Right atrium auricular region (tissue), 2 donors: ENCODE measurements at regions not wholly inside any gene's neighbourhood (a gene's known extent, or its start where the extent isn't known, plus 50 kb on each side); places are given as distances from the start of the nearest gene placed in this dataset.

Source experiments
- DNase-seq: peaks from one replicate; pipeline ENCODE4 v3.0.0-alpha.2; 2019; ENCODE audit warnings: low spot score
- H3K27ac ChIP-seq, 2 donors: fragments of 200-600 bp; sonication (generic); 1 replicate in 1 of 2; 2 replicates in 1 of 2; pipeline ENCODE4 v1.5.1; 2016 to 2019
- H3K27me3 ChIP-seq, 2 donors: fragments of 200-600 bp; sonication (generic); one replicate each; pipeline versions ENCODE4 v1.5.1 to v1.6.0; 2017 to 2019
- H3K36me3 ChIP-seq: fragments of 200-600 bp; sonication (generic); one replicate; pipeline ENCODE4 v1.5.1; 2016
- H3K4me1 ChIP-seq, 2 donors: fragments of 200-600 bp; sonication (generic); one replicate each; pipeline versions ENCODE4 v1.5.1 to v1.6.0; 2017 to 2019
- H3K4me3 ChIP-seq, 2 donors: fragments of 200-600 bp; sonication (generic); 1 replicate in 1 of 2; 2 replicates in 1 of 2; pipeline ENCODE4 v1.5.1; 2017 to 2019; ENCODE audit warnings: mild to moderate bottlenecking in 1 of 2, moderate library complexity in 1 of 2
- H3K9me3 ChIP-seq, 2 donors: fragments of 200-600 bp; sonication (generic); one replicate each; pipeline ENCODE4 v1.5.1; 2019
- CTCF ChIP-seq, 2 donors: fragments of 200-600 bp; sonication (generic); IDR thresholded peaks; one replicate each; pipeline ENCODE4 v1.5.1; 2019; ENCODE audit warnings: antibody characterized with exemption in 2 of 2

DNA sequence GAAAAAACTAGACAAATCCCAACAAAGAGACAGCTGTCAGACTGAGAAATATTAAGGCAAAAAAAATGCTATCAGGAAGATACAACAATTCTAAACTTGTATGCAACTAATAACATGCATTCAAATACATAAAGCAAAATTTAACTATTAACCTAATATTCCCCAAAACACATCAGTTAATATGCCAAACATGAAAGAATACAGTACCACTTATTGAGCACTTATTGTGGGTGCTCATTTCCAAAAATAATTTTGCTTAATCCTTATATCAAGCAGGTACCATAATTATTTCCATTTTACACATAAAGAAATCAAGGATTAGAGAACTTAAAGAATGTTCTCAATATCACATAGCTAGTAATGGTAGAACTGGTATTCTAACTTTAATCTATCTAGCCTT lies 67.7 kb upstream of the HMGXB4 start:
- Histone ChIP-seq H3K4me3 (no peak overlapping the region), H3K36me3 (no peaks in the 10 kb centered on the region), H3K27ac (no peak overlapping the region), H3K27me3 (no peaks in the 10 kb centered on the region), H3K4me1 (no peaks in the 10 kb centered on the region), H3K9me3 (peaks cover 0 to 33% of the 10 kb centered on the region in 2 donors)
- DNase-seq: no peak
- no peak for TF ChIP-seq CTCF (IDR thresholded peaks at IDR 0.05)

- Histone ChIP-seq H3K36me3 (no peaks in the 10 kb centered on the region), H3K27me3 (no peaks in the 10 kb centered on the region), H3K4me3 (no peak overlapping the region), H3K9me3 (peaks cover 0 to 33% of the 10 kb centered on the region in 2 donors), H3K27ac (no peak overlapping the region), H3K4me1 (no peaks in the 10 kb centered on the region)
- TF ChIP-seq CTCF (IDR thresholded peaks at IDR 0.05): no peak
- DNase-seq: no peak
Observed at GRCh38 chr22:35191412-35191811, 65.9 kb upstream of the HMGXB4 start.

DNA sequence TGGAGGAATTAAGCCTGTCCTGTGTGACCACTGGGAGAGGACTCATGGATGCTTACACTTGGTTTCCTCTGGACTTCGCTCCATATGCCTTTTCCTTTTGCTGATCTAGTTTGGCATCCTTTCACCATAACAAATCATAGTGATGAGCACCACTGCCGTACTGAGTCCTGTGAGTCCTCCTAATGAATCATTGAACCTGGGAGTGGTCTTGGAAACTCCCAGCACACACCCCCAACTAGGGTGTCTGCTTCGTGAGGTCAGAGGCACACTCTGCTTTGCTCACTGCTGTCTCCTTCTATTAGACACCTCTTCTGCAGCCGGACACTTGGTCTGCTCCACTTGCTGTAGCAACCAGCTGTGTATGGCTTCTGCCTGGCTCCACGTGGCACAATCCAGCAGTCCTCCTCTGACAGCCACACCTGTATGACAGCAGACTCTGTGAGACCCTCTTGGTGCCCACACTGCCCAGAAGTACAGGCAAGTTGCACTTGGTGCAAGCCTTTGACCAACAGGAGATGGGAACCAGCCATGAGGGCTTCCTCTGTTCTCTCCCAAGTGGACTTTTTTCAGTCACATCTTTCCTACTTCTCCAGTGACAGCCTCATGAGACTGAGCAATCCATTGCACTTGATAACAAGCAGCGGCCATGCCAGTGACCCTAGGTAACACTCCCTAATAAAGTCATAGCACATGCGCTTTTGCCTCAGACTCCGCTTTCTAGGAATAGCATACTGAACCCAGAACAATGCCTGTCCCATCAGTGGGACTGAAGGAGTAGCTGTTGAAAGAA lies 65.0 kb upstream of the HMGXB4 start:
- Histone ChIP-seq H3K27ac (no peak overlapping the region), H3K4me1 (no peaks in the 10 kb centered on the region), H3K27me3 (no peaks in the 10 kb centered on the region), H3K4me3 (no peak overlapping the region), H3K9me3 (peaks cover 0 to 33% of the 10 kb centered on the region in 2 donors), H3K36me3 (no peaks in the 10 kb centered on the region)
- TF ChIP-seq CTCF (IDR thresholded peaks at IDR 0.05): no peak
- DNase-seq: peak; percentile 44

DNA sequence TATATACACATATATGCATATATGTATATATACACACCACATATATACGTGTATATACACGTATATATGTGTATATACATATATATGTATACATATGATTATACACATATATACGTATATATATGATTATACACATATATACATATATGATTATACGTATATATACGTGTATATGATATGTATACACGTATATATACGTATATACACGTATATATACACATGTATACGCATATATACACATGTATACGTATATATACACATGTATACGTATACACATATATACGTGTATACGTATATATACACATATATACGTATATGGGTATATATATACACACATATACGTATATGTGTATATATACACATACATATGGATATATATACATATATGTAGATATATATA lies 62.1 kb upstream of the HMGXB4 start:
- TF ChIP-seq CTCF (IDR thresholded peaks at IDR 0.05): no peak
- Histone ChIP-seq H3K4me1 (no peaks in the 10 kb centered on the region), H3K9me3 (peaks cover 0 to 7% of the 10 kb centered on the region in 2 donors), H3K27me3 (no peaks in the 10 kb centered on the region), H3K36me3 (no peaks in the 10 kb centered on the region), H3K4me3 (no peak overlapping the region), H3K27ac (no peak overlapping the region)
- DNase-seq: no peak

DNA sequence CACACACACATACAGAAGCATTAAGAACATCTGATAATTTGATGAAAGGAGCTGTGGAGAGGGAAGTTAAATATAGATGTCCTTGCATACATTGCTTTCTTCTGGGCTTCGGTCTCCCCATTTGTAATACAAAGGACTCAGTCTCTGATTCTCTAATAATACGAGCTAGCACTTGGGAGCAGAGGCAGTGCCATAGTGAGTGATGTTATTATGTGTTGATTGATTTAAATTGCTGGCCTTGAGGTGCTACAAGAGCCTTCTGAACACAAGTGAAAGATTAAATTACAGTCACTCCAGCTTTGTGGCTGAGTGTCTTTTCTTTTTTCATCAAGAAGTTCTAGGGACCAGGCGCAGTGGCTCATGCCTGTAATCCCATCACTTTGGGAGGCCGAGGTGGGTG lies 61.5 kb upstream of the HMGXB4 start:
- H3K4me3 ChIP-seq: no peak overlapping the region
- no peaks in the 10 kb centered on the region for H3K36me3 ChIP-seq
- H3K27ac ChIP-seq: no peak overlapping the region
- no peaks in the 10 kb centered on the region for H3K4me1 ChIP-seq
- DNase-seq: no peak
- no peaks in the 10 kb centered on the region for H3K27me3 ChIP-seq
- TF ChIP-seq CTCF (IDR thresholded peaks at IDR 0.05): no peak
- peaks cover 0 to 1% of the 10 kb centered on the region in 2 donors for H3K9me3 ChIP-seq

DNA sequence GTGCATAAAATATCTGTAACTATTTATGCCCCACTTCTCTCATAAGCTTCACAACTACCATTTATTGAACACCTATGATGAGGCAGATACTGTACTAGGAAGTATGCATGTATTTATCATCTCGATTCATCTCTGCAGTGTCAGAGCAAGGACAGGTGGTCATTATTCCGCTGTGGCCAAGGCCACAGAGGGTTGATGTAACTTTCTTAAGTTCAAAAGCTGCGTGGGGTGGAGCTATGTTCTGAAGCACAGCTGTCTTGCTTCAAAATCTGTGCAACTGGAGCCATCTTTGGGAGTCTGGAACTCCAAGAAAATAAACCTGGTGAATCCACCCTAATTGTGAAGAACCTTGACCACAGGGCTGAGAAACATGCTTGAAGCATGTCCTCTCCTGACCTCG lies 60.2 kb upstream of the HMGXB4 start:
- no peaks in the 10 kb centered on the region for H3K36me3 ChIP-seq
- TF ChIP-seq CTCF (IDR thresholded peaks at IDR 0.05): no peak
- H3K4me3 ChIP-seq: no peak overlapping the region
- no peak overlapping the region for H3K27ac ChIP-seq
- DNase-seq: no peak
- H3K4me1 ChIP-seq: no peaks in the 10 kb centered on the region
- H3K9me3 ChIP-seq: no peaks in the 10 kb centered on the region
- H3K27me3 ChIP-seq: no peaks in the 10 kb centered on the region
